NB4 (cell line): ENCODE measurements at regions not wholly inside any gene's neighbourhood (a gene's known extent, or its start where the extent isn't known, plus 50 kb on each side); places are given as distances from the start of the nearest gene placed in this dataset.

Source experiments
- MAX ChIP-seq: IDR thresholded peaks from 2 replicates; pipeline ENCODE4 v1.6.1; 2011; ENCODE audit warnings: low read depth, low read length
- MYC ChIP-seq: IDR thresholded peaks from 2 replicates; pipeline ENCODE4 v1.6.1; 2011; ENCODE audit warnings: low read depth, low read length
- POLR2A ChIP-seq: IDR thresholded peaks from 2 replicates; pipeline ENCODE4 v1.6.1; 2011; ENCODE audit warnings: mild to moderate bottlenecking; ENCODE audit not compliant: insufficient read length; ENCODE audit errors: extremely low read depth
- TF ChIP-seq, protein P1 (sequence below): IDR thresholded peaks from one replicate; pipeline ENCODE4 v1.5.1; 2012; ENCODE audit warnings: low read depth, low read length

DNA sequence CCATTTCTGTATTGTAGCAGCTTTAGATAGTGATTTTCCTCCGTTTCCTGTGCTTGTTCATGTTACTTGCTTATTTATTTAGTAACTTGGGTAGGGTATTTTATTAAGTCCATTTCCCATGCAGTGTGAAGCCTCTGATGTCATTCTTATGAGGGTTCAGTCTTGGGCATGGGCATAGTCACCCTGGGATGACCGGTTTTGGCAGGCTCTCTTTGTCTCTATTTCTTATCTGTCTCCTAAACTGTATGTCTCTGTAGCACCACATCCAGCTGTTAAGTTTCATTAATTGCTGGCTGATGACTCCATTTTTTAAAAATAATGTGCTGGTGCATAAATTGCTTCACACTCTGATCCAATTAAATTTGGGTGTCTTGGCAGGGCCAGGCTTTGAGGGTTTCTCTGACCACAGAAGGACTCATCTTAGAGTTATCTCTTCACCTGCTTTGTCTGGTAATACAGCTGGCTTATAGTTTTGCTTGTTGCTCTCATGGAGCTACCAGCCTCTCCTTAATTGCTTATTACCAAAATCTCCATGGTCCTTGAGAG lies 173.3 kb upstream of the VLDLR start:
- TF ChIP-seq POLR2A = no peak
- TF ChIP-seq, protein P1, sequence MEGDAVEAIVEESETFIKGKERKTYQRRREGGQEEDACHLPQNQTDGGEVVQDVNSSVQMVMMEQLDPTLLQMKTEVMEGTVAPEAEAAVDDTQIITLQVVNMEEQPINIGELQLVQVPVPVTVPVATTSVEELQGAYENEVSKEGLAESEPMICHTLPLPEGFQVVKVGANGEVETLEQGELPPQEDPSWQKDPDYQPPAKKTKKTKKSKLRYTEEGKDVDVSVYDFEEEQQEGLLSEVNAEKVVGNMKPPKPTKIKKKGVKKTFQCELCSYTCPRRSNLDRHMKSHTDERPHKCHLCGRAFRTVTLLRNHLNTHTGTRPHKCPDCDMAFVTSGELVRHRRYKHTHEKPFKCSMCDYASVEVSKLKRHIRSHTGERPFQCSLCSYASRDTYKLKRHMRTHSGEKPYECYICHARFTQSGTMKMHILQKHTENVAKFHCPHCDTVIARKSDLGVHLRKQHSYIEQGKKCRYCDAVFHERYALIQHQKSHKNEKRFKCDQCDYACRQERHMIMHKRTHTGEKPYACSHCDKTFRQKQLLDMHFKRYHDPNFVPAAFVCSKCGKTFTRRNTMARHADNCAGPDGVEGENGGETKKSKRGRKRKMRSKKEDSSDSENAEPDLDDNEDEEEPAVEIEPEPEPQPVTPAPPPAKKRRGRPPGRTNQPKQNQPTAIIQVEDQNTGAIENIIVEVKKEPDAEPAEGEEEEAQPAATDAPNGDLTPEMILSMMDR = no peak
- TF ChIP-seq MYC = no peak
- TF ChIP-seq MAX = no peak
